ENCODE measurements at regions not wholly inside any gene's neighbourhood (a gene's known extent, or its start where the extent isn't known, plus 50 kb on each side); places are given as distances from the start of the nearest gene placed in this dataset.

DNA sequence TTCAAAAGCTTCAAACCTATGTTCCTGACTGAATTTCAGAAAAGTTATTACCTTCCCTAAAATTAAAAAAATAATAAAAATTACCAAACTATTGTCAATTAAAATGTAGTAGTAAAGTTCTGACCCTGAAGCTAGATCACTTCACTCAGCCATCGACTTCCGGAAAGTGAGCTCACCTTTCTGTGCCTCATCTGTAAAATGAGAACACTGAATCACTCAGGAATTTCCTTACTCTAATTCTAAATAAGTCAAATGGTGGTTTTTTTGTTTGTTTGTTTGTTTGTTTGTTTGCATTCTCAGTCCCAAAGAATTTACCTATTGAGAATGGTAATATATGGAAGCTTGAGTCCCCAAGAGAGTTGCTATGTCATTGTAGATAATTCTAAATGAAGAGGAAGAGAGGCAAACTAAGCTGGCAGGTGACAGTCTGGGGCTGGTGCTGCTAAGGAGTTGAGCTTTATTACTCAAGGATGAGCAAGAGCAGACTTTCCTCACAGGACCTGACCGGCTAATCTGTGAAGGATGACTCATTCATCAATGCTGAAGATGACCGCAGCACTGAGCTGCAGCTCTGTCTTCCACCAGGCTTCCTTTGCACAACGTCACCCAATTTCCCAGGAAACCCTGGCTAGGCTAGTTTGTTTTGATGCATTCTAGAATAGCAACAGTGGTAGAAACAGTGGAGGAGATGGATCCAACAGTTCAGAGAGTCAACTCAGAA lies 248.8 kb downstream of the RAB38 start:
- TF ChIP-seq GATA2 (IDR thresholded peaks at IDR 0.05; ENCODE audit: low read depth, low read length), result no peak
- TF ChIP-seq GATA3 (IDR thresholded peaks at IDR 0.05; ENCODE audit: low read depth, low read length), result no peak

GRCh38 chr11:87924125-87924524 lies 251.1 kb downstream of the RAB38 start:
- no peak for TF ChIP-seq GATA2 (IDR thresholded peaks at IDR 0.05; ENCODE audit: low read depth, low read length)
- TF ChIP-seq GATA3 (IDR thresholded peaks at IDR 0.05; ENCODE audit: low read depth, low read length), result no peak

- TF ChIP-seq GATA3 (IDR thresholded peaks at IDR 0.05; ENCODE audit: low read depth, low read length) (no peak), GATA2 (IDR thresholded peaks at IDR 0.05; ENCODE audit: low read depth, low read length) (no peak)
Observed at GRCh38 chr11:87917111-87917510, 258.1 kb downstream of the RAB38 start.

- TF ChIP-seq GATA3 (IDR thresholded peaks at IDR 0.05; ENCODE audit: low read depth, low read length) (no peak), GATA2 (IDR thresholded peaks at IDR 0.05; ENCODE audit: low read depth, low read length) (no peak)
Observed at GRCh38 chr11:87909178-87909577, 266.1 kb downstream of the RAB38 start.

DNA sequence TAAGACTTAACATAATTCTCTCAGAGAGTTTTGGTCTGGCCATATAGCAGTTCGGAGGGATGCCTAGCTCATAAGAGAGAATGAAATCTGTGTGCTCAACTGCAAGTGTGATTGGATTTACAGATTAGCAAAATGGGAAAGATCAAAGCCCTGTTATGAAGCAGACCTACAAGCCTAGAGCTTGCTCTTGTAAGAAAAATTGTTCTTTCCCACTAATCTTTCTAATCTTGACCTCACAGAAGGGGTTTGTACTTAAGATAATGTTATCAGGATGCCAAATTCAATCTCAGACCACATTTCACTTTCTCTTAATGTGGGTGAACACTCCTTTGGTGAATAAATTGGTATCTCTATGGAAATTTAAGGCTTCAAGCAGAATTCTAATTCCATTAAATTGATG lies 267.2 kb downstream of the RAB38 start:
- TF ChIP-seq GATA2 (IDR thresholded peaks at IDR 0.05; ENCODE audit: low read depth, low read length) (no peak), GATA3 (IDR thresholded peaks at IDR 0.05; ENCODE audit: low read depth, low read length) (0 out of 2 replicates have a peak, but pooled peaks have one; percentile 13)

DNA sequence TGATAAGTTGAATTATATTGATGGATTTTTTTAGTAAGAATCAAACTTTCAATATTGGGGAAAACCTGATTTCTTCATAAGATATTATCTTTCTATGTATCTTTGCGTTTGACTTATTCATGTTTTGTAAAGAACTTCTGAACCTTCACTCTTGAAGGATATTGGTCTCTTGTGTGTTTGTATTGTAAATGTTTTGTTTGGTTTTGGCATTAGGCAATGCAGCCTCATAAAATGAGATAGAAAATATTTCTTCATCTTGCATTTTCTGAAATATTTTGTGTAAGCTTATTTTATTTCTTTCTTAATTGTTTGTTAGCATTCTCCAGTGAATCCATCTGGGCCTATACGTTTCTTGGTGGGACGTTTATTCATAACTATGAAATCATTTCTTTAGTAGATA lies 271.9 kb downstream of the RAB38 start:
- no peak for TF ChIP-seq GATA3 (IDR thresholded peaks at IDR 0.05; ENCODE audit: low read depth, low read length)
- TF ChIP-seq GATA2 (IDR thresholded peaks at IDR 0.05; ENCODE audit: low read depth, low read length), result no peak

DNA sequence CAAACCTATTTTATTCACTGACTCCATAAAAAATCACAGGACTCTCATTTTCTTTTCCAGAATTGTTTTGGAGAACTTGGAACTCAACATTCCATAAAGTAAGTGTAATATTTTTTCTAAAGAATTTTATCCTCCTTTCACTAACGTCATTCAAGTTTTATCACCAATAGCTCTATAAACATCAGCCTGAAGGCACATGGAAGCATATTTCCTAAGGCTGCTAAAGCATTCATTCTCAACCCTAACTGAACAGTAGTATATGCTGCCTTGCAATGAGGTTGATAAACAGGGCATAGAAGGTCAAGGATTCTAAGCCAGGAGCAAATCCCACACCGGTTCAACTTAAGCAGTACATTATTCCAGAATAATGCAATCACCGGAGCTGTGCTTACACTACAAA lies 273.9 kb downstream of the RAB38 start:
- TF ChIP-seq GATA3 (IDR thresholded peaks at IDR 0.05; ENCODE audit: low read depth, low read length), result no peak
- no peak for TF ChIP-seq GATA2 (IDR thresholded peaks at IDR 0.05; ENCODE audit: low read depth, low read length)

- TF ChIP-seq GATA2 (IDR thresholded peaks at IDR 0.05; ENCODE audit: low read depth, low read length) (no peak), GATA3 (IDR thresholded peaks at IDR 0.05; ENCODE audit: low read depth, low read length) (no peak)
Observed at GRCh38 chr11:87897921-87898320, 277.3 kb downstream of the RAB38 start.

DNA sequence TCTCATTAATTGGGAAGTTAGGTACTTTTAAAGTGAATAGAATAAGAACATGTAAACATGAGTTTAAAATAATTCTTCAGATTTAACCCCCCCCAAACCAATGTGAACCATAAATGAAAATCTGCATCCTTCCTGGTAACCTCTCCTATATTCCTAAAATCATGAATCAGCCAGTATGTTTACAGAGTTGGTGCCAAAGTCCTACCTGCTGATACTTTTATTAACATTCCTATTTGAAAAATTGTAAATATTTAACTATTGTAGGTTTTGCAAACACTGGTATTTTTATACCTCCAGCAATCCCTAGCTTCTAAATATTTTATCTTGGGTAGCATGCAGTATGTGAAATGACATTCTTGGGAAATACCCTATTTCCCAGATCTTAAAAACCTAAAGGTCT lies 278.2 kb downstream of the RAB38 start:
- TF ChIP-seq GATA2 (IDR thresholded peaks at IDR 0.05; ENCODE audit: low read depth, low read length), result no peak
- TF ChIP-seq GATA3 (IDR thresholded peaks at IDR 0.05; ENCODE audit: low read depth, low read length), result no peak

GRCh38 chr11:87894961-87895360 lies 280.3 kb downstream of the RAB38 start:
- TF ChIP-seq GATA2 (IDR thresholded peaks at IDR 0.05; ENCODE audit: low read depth, low read length) (no peak), GATA3 (IDR thresholded peaks at IDR 0.05; ENCODE audit: low read depth, low read length) (no peak)

DNA sequence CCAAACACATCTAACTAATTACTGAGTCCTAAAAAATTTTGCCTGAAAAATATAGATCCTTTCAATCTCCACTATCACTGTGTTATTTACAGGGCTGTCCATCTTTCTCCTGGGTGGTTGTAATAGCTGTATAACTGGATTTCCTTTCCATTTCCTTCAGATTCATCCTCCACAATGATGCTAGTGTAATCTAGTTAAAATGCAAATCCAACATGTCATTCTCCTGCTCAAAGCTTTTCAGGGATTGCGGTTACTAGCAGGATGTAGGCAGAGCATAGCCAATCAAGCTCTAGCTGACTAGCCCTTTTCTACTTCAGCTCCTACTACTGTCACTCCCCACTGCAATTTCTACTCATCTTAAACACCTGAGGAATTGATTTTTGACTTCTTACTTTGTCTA lies 283.0 kb downstream of the RAB38 start:
- no peak for TF ChIP-seq GATA3 (IDR thresholded peaks at IDR 0.05; ENCODE audit: low read depth, low read length)
- no peak for TF ChIP-seq GATA2 (IDR thresholded peaks at IDR 0.05; ENCODE audit: low read depth, low read length)

- no peak for TF ChIP-seq GATA3 (IDR thresholded peaks at IDR 0.05; ENCODE audit: low read depth, low read length)
- TF ChIP-seq GATA2 (IDR thresholded peaks at IDR 0.05; ENCODE audit: low read depth, low read length), result no peak
Observed at GRCh38 chr11:87889126-87889525, 286.1 kb downstream of the RAB38 start.

- TF ChIP-seq GATA2 (IDR thresholded peaks at IDR 0.05; ENCODE audit: low read depth, low read length) (no peak), GATA3 (IDR thresholded peaks at IDR 0.05; ENCODE audit: low read depth, low read length) (no peak)
Observed at GRCh38 chr11:87879118-87879517, 296.1 kb downstream of the RAB38 start.

GRCh38 chr11:87878373-87878825 lies 296.8 kb downstream of the RAB38 start:
- TF ChIP-seq GATA2 (IDR thresholded peaks at IDR 0.05; ENCODE audit: low read depth, low read length), result no peak
- TF ChIP-seq GATA3 (IDR thresholded peaks at IDR 0.05; ENCODE audit: low read depth, low read length), result no peak

DNA sequence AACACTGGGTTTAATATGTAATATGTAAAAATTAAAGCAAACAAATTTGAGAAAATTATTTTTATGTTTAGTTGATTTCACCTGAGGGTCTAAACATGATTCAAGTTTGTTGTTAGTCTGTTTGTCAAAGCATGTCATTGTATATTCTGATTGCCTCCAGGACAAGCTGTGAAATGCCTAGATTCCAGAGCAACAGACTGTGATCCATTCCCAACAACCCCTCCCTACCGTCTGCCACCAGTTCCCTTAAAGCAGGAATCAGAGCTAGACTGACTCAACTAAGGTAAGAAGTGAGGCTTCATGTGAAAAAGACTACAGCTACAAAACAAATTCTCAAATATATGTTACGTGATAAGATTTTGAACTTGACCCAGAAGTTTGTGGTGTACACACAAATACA lies 304.2 kb downstream of the RAB38 start:
- no peak for TF ChIP-seq GATA3 (IDR thresholded peaks at IDR 0.05; ENCODE audit: low read depth, low read length)
- TF ChIP-seq GATA2 (IDR thresholded peaks at IDR 0.05; ENCODE audit: low read depth, low read length), result no peak
